ENCODE measurements at regions not wholly inside any gene's neighbourhood (a gene's known extent, or its start where the extent isn't known, plus 50 kb on each side); places are given as distances from the start of the nearest gene placed in this dataset.

- TF ChIP-seq, protein P1, sequence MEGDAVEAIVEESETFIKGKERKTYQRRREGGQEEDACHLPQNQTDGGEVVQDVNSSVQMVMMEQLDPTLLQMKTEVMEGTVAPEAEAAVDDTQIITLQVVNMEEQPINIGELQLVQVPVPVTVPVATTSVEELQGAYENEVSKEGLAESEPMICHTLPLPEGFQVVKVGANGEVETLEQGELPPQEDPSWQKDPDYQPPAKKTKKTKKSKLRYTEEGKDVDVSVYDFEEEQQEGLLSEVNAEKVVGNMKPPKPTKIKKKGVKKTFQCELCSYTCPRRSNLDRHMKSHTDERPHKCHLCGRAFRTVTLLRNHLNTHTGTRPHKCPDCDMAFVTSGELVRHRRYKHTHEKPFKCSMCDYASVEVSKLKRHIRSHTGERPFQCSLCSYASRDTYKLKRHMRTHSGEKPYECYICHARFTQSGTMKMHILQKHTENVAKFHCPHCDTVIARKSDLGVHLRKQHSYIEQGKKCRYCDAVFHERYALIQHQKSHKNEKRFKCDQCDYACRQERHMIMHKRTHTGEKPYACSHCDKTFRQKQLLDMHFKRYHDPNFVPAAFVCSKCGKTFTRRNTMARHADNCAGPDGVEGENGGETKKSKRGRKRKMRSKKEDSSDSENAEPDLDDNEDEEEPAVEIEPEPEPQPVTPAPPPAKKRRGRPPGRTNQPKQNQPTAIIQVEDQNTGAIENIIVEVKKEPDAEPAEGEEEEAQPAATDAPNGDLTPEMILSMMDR (IDR thresholded peaks at IDR 0.05): no peak
- TF ChIP-seq POLR2A (IDR thresholded peaks at IDR 0.05): no peak
- no peak for TF ChIP-seq POLR2AphosphoS5 (IDR thresholded peaks at IDR 0.05; ENCODE audit: insufficient read depth in 1 of 2, low read depth in 1 of 2)
These were observed 131.4 kb downstream of the CHIC2 start for GRCh38 chr4:53932796-53933610.
